ENCODE measurements at regions not wholly inside any gene's neighbourhood (a gene's known extent, or its start where the extent isn't known, plus 50 kb on each side); places are given as distances from the start of the nearest gene placed in this dataset.

DNA sequence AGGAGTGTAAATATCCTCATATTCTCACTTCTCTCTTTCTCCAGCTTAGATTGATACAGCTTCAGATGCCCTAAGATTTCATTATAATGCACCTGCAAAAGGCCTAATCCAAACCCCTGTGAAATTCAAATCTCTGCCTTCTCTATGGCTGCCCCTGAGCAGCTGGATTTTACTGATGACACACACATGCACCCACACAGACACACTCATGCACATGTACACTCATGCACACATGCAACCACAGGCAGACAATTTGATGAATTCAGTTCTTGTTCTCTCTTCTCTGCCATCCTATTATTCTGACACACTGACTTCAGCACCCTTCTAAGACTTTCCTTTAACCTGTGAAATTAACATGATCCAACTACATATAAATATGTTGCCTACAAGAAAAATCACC is 563.2 kb downstream of the RNF144A start:
- TF ChIP-seq, protein P1, sequence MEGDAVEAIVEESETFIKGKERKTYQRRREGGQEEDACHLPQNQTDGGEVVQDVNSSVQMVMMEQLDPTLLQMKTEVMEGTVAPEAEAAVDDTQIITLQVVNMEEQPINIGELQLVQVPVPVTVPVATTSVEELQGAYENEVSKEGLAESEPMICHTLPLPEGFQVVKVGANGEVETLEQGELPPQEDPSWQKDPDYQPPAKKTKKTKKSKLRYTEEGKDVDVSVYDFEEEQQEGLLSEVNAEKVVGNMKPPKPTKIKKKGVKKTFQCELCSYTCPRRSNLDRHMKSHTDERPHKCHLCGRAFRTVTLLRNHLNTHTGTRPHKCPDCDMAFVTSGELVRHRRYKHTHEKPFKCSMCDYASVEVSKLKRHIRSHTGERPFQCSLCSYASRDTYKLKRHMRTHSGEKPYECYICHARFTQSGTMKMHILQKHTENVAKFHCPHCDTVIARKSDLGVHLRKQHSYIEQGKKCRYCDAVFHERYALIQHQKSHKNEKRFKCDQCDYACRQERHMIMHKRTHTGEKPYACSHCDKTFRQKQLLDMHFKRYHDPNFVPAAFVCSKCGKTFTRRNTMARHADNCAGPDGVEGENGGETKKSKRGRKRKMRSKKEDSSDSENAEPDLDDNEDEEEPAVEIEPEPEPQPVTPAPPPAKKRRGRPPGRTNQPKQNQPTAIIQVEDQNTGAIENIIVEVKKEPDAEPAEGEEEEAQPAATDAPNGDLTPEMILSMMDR (IDR thresholded peaks at IDR 0.05; ENCODE audit: low read length) = no peak
- TF ChIP-seq EZH2phosphoT487 (IDR thresholded peaks at IDR 0.05; ENCODE audit: low read length) = no peak
